OCI-LY7 (cell line): ENCODE measurements at regions not wholly inside any gene's neighbourhood (a gene's known extent, or its start where the extent isn't known, plus 50 kb on each side); places are given as distances from the start of the nearest gene placed in this dataset.

ENCODE experiments used
- CTCF ChIP-seq: fragments of 200-600 bp; sonication (generic); conservative IDR thresholded peaks from 2 replicates; pipeline ENCODE4 v1.5.1; 2014; ENCODE audit warnings: mild to moderate bottlenecking, antibody characterized with exemption, low read length, moderate library complexity, mixed read lengths
- EZH2phosphoT487 ChIP-seq: fragments of 200-600 bp; sonication (generic); IDR thresholded peaks from 2 replicates; pipeline ENCODE4 v1.6.1; 2018; ENCODE audit warnings: low read depth, borderline replicate concordance, mild to moderate bottlenecking, mixed run types, antibody characterized with exemption, low read length, moderate library complexity, mixed read lengths

- TF ChIP-seq CTCF: no peak
- TF ChIP-seq EZH2phosphoT487: no peak
Measured at GRCh38 chr4:27119239-27119638, 258.6 kb downstream of the STIM2 start.
